HG02970 (cell line): ENCODE measurements at regions not wholly inside any gene's neighbourhood (a gene's known extent, or its start where the extent isn't known, plus 50 kb on each side); places are given as distances from the start of the nearest gene placed in this dataset.
A peak's percentile ranks its signal among the peaks of the same experiment; 100 is the strongest.

Experiments
- ATAC-seq: cut with Tn5 transposase; IDR thresholded peaks from one replicate; pipeline ENCODE4 v1.9.1; 2021; ENCODE audit warnings: mild to moderate bottlenecking, moderate library complexity, moderate number of reproducible peaks; ENCODE audit not compliant: unreplicated experiment, low FRiP score

DNA sequence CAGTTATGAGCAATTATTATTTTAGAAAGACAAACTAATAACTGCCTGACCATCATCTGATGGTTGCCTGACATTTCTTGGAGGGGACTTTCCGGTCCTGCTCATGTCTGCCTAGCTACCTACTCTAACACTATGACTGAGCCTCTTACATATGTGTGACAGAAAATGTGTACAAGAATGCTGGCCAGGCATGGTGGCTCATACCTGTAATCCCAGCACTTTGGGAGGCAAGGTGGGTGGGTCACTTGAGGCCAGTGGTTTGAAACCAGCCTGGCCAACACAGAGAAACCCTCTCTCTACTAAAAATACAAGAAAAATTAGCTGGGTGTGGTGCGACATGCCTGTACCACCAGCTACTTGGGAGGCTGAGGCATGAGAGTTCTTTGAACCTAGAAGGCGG, 666.3 kb downstream of the KCNJ3 start:
- ATAC-seq, result no peak

DNA sequence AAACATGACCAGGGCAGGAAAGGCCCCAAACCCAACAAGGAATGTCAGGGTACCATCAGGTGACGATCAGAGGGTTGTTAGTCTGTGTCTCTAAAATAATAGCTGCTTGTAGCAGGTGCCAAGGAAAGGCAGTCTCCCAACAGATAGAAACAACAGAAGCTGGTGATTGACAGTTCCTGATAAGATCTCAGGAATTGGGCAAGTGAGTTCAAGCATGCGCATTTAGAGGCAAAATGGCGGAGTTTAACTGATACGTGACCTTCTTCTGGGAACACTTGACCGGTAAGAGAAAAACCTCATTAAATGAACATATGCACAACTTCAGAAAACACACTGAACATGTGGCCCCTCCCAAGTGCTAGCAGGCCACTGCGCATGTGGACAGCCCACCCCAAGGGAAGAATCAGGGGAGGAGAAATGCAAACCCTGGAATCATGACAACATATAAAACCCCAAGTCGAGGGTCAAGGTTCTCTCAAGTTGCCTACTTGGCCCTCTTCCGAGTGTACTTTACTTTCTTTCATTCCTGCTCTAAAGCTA, 664.9 kb downstream of the KCNJ3 start:
- ATAC-seq, result no peak

DNA sequence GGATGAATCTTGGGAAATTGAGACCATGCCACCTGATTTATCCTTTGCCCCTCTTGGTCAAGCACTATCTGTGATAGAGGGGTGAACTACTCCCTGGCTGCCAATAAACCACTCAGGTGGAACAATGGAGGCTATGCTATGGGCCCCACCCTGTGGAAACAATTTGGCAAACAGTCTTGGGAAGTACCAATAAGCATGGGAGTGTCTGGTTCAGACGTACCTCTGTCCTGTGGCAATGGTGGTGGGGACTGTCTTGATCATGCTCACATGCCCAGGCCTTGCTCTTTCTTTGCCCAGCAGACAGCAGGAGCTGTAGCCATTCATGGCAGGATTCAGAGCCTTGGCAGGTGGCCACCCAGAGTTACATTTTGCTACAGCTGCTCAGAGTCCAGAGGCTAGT, 658.7 kb downstream of the KCNJ3 start:
- no peak for ATAC-seq

DNA sequence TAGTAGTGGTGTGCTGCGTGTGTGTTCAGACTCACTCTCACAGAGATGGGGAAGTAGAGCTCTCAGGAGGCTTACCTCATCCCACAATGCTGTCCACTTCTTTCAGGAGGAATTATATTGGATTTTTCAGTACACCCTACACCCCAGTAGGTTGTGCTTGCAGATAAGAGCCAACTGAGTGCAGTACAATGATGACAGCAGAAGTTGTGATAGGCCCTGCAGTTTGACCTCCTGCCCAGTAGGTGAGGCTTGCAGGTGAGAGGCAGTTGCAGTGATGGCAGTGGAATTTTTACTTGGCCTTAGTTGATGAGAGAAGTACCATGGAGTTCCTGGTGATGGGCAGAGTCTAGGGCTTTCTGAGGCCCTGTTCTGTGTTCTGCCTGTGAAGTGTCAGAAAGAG, 657.8 kb downstream of the KCNJ3 start:
- no peak for ATAC-seq

DNA sequence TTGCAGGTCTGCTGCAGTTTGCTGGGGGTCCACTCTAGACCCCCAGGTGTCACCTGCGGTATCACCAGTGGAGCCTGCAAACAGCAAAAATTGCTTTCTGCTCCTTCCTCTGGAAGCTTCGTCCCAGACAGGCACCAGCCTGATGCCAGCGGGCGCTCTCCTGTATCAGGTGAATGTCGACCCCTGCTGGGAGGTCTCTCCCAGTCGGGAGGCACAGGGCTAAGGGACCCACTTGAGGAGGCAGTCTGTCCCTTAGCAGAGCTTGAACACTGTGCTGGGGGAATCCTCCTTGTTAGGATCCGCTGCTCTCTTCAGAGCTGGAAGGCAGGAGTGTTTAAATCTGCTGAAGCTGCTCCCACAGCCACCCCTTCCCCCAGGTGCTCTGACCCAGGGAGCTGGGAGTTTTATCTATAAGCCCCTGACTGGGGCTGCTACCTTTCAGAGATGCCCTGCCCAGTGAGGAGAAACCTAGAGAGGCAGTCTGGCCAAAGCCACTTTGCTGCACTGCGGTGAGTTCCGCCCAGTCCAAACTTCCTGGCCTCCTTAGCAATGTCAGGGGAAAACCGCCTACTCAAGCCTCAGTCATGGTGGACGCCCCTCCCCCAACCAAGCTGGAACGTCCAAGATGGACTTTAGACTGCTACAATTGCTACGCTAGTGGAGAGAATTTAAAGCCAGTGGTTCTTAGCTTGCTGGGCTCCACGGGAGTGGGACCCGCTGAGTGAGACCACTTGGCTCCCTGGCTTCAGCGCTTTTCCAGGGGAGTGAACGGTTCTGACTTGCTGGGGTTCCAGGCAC, 652.5 kb downstream of the KCNJ3 start:
- no peak for ATAC-seq

DNA sequence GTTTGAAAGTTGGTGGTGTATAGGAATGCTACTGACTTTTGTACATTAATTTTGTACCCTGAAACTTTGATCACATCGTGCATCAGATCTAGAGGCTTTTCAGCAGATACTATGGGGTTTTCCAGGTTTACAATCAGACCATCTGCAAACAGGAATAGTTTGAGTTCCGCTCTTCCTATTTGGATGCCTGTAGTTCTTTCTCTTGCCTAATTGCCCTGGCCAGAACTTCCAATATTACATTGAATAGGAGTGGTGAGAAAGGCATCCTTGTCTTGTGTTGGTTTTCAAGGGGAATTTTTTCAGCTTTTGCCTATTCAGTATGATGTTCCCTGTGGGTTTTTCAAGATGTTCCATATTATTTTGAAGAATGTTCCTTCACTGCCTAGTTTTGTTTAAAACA, 633.5 kb downstream of the KCNJ3 start:
- ATAC-seq, result no peak

DNA sequence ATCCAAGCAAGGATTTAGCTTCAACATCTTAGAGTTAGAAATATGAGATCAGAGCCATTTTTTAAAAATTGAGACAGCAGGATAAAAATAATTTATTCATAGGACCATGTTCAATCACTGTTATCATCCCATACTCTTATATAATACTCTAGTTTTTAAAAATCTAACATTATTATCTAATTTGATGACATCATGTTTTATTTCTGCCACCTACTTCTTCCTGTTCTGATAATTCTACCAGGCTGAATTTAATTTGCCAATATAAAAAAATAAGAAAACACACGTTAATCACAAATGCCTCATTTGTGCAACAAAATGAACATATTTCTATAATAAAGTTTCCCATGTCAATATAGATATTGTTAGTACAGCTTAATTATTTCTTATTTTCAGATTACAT, 621.7 kb downstream of the KCNJ3 start:
- ATAC-seq, result no peak

DNA sequence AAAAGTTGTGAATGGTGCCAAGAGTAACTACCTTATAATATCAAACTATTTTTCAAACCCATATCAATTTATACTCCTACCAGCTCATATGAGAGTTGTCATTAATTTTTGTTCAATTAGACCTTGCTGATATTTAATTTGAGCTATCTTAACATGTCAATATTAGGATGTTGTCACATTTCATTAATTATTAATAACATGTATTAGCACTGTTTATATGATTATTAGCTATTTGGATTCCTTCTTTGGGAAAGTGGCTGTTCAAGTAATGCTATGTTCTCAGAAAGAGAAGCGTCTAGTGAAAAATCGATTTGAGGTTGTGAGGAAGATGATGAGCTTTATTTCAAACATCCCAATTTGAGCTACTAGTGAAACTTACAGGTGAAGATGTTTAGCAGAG, 620.2 kb downstream of the KCNJ3 start:
- ATAC-seq, result no peak

DNA sequence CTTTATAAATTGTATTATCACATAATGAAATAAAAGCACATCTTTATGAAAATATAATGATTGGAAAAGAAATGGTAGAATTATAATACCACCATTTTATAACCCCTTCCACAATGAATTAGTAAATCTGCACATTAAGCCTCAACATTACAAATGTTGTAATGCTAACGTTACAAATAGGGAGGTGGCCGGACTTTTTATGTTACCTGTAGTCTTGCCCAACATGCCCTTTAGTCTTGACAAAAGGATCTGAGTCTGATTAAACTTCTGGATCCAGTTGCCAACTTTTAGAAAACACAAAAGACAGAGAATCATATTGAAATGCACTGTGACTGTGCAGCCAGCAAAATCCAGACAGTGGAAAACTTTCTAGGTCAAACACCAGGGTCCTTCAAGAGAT, 617.3 kb downstream of the KCNJ3 start:
- no peak for ATAC-seq

DNA sequence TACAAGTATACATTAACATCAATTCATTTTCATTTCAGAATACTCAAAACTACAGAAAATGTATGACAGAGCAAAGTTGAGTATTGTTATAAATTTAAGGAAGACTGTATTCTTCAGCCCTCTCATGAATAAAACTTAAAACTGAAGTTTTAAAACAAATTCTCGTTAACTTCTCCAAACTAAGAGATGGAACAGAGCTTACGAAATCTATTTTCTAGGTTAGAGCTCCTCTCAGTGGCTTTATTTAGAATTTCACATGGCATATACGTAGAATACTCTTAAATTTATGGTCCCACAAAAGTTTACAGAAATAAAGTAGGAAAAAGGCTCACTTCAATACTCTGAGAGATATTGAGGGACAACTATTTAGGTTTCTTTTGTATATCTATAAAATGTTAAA, 612.1 kb downstream of the KCNJ3 start:
- no peak for ATAC-seq

DNA sequence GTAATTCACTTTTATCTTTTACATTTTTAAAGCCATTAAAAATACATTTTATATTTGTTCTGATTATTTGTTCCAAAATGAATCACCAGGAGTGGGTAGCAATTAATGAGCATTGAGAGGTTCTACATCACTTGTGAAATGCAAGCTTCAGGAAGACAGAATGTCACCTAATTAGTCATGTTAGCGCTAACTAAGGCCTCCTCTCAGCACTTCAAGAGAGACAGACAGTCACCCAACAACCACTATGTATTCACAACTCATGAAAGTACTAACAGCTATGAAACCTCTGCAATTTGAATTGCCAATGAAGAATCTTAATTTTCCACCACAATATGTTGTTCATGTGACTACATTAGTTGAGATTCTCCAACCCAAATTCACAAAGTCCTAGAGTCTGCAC, 611.0 kb downstream of the KCNJ3 start:
- no peak for ATAC-seq

DNA sequence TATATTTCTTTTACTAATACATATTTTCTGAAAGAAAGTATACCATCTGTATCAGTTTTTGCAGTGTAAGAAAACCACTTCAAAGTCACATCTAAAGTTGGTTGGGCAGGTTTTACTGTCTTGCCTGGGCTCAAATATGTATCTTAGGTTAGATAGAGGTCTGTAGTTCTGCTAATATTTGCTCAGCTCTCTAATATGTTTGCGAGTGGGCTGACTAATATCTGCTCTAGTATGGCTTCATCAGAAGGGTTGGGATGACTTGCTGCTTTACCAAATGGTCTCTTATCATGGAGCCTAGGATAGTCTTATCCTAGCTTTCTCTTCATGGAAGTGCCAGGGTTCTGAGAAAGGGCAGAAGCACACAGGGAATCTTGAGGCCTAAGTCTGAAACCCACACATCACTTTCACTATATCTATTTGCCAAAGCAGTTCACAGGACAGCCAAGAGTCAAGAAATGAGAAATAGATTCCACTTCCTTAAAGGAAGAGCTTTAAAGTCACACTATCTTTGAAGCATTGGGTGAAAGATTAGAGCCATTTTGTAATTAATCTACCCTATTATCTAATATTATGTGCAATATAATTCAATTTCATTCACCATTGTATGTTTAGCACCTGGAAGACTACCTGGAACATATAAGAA, 610.0 kb downstream of the KCNJ3 start:
- no peak for ATAC-seq

DNA sequence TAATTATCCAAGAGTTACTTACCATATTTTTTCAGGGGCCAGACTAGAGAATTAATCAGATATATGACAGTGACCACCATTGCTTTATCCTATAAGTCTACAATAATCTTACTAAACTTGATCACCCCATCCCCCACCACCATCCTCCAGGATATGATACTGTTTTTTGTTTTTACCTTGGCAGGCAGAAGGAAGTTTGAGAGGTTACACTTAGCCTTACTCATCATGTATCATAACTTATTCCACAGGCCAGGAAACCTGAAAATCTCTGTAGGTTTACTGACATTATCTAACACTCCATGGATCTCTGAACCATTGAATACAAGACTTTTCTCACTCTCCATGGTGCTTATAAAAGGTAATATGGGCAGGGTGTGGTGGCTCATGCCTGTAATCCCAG, 602.7 kb downstream of the KCNJ3 start:
- ATAC-seq, result no peak

DNA sequence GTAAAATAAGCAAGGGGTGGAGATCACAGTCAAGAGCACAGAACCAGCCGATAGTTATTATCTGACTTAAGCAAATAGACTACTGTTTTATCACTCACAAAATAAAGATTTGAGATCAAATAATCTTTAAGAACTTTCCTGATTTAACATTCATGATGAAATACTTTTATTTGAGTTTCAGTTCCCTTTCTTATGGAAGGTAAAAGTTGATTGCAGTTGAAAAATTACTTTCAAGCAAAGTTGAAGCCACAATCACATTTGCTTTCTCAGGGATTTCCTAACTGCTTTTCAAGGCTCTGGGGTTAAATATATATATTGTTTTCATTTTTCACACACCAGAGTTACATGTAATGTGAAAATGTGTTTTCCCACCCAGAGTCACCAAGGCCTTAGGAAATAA, 599.5 kb downstream of the KCNJ3 start:
- ATAC-seq, result no peak

DNA sequence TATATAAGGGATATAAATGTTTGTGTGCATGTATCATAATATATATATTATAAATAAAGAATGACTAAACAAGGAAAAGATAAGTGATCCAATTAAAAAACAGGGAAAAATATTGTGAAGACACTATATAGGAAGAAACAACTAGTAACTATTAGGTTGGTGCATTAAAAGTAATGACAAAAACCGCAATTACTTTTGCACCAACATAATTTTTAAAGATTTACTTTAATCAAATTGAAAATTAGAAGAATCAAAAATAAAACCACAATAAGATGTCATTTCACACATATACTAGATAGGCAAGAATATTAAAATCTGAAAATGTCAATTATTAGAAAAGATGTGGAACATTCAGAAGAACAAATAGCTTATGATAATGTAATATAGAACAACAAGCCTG, 595.9 kb downstream of the KCNJ3 start:
- ATAC-seq, result no peak

DNA sequence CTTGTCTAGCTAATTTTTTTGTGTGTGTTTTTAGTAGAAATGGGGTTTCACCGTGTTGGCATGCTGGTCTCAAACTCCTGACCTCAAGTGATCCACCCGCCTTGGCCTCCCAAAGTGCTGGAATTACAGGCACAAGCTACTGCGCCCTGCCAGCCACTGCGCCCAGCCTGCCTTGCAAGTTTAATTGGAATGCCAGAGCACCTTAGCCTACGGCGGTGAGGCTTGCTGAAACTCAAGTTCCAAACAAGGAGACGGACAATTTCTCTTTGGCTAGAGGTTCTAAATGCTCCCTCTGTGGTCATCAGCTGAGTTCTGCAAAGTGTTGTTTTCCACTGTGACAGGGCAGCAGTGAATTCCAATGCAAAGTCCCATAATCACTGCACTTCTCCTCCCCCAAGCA, 583.4 kb downstream of the KCNJ3 start:
- ATAC-seq, result no peak

DNA sequence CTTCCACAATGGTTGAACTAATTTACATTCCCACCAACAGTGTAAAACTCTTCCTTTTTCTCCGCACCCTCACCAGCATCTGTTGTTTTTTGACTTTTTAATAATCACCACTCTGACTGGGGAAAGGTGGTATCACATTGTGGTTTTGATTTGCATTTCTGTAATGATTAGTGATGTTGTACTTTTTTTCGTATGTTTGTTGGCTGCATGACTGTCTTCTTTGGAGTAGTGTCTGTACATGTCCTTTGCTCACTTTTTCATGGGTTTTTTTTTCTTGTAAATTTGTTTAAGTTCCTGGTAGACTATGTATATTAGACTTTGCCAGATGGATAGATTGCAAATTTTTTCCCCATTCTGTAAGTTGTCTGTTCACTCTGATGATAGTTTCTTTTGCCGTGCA, 574.8 kb downstream of the KCNJ3 start:
- no peak for ATAC-seq

DNA sequence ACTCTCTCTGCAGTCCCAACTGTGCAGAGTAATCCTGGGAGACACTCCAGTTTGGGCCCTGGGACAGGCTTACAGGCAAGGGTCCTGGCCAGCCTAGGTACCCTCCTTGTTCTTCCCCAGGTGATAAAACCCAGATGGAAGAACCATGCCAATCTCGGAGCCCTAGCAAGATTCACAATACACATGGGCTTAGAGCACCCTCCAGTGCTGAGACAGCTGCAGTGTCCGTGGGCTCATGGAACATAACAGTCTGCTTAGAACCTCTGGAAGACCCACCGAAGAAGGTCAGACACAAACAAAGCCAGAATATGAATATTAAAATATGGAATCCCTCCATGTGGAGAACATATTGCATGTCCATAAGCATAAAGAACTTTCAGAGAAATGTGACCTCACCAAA, 568.1 kb downstream of the KCNJ3 start:
- ATAC-seq, result no peak

DNA sequence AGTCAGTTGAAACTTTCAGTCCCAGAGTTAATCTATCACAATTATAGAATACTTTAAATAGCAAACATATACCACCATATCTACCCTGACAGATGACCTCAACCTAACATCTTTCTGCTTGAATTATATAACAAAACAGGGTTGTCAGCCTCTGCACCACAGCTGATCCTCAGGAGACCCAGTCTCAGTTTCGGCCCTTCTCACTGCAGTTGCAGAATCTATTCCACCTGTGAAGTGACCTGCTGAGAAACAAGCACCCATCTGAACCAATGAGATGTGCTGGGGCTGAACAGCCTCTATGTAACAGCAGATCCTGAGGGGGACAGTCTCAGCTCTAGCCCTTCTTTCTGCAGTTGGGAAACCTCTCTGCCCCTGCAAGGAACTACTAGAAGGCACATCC, 567.6 kb downstream of the KCNJ3 start:
- no peak for ATAC-seq

DNA sequence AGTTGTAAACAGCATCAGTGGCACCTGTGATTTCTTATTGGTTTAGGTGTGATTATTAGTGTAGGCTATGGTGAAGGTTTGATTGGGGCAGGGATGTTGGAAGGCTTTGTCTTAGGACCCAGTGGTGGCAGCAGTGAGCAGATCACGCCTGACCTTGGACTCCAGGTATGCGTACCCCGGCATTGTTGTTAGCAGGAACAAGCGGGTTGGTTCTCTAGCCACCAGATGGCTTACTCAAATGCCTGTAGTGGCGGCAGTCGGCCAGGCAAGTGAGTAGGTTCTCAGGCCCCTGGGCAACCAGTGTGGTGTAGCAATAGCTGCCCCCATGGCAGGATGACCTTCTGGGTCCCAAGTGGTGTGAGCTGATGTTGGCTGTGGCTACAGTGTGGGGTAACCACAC, 558.3 kb downstream of the KCNJ3 start:
- ATAC-seq, result no peak

DNA sequence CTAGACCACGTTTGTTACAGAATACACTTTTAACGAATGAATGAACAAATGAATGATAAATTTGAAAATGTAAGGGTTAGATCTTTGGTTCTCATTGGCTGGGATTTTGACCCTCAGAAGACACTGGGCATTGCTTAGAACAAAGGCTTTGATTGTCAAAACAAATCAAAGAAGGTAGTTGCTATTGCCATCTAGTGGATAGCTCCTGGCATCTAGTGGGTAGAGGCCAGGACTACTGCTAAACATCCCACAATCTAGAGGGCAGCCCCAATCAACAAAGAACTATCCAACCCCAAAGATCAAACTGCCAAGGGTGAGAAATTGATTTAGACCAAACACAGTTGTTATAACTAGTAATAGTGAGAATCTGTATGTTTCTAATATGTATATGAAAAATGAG, 552.3 kb downstream of the KCNJ3 start:
- ATAC-seq, result peak; percentile 63

DNA sequence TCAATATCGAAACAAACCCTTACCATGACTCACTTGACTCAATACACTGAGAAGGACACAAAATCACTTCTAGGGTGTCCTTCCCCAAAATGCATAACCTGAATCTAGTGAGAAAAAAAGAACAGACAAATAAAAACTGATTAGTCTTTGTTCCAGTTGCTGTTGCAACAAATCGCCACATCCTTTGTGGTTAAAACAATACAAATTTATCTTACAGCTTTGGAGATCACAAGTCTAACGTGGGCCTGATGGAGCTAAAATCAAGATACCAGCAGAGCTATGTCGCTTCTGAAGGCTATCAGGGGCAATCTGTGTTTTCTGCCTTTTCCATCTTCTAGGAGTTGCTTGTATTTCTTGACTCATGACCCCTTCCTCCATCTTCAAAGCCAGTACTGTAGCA, 541.7 kb downstream of the KCNJ3 start:
- ATAC-seq, result no peak
